H9 (cell line): ENCODE measurements at regions not wholly inside any gene's neighbourhood (a gene's known extent, or its start where the extent isn't known, plus 50 kb on each side); places are given as distances from the start of the nearest gene placed in this dataset.

Experiments
- DNase-seq: peaks from one replicate; pipeline ENCODE4 v3.0.0-alpha.2; 2017
- H2AFZ ChIP-seq: one replicate; pipeline ENCODE4 v1.6.1; 2013; ENCODE audit warnings: mild to moderate bottlenecking, low read length, control low read depth, moderate library complexity
- H2AK5ac ChIP-seq: 2 replicates; pipeline ENCODE4 v1.6.1; 2013; ENCODE audit warnings: low read length, control low read depth, mixed read lengths; ENCODE audit not compliant: insufficient read length
- H2BK120ac ChIP-seq: one replicate; pipeline ENCODE4 v1.6.1; 2013; ENCODE audit warnings: low read depth, mild to moderate bottlenecking, low read length, control low read depth, inconsistent platforms; ENCODE audit not compliant: poor library complexity, severe bottlenecking
- H2BK12ac ChIP-seq: 2 replicates; pipeline ENCODE4 v1.6.1; 2013; ENCODE audit warnings: low read length, control low read depth, mixed read lengths, low read depth; ENCODE audit not compliant: insufficient read length
- H2BK15ac ChIP-seq: 2 replicates; pipeline ENCODE4 v1.6.1; 2013; ENCODE audit warnings: low read depth, low read length, control low read depth
- H2BK20ac ChIP-seq: one replicate; pipeline ENCODE4 v1.6.1; 2013; ENCODE audit warnings: low read depth, mild to moderate bottlenecking, low read length, control low read depth, inconsistent platforms; ENCODE audit not compliant: poor library complexity, severe bottlenecking
- H2BK5ac ChIP-seq: 2 replicates; pipeline ENCODE4 v1.6.1; 2013; ENCODE audit warnings: low read length, control low read depth, mixed read lengths; ENCODE audit not compliant: insufficient read length
- H3K14ac ChIP-seq: 2 replicates; pipeline ENCODE4 v1.6.1; 2013; ENCODE audit warnings: low read length, control low read depth; ENCODE audit not compliant: insufficient read depth
- H3K18ac ChIP-seq: 2 replicates; pipeline ENCODE4 v1.6.1; 2013; ENCODE audit warnings: low read depth, mild to moderate bottlenecking, mixed read lengths, low read length, control low read depth; ENCODE audit not compliant: insufficient read length
- H3K23ac ChIP-seq: 2 replicates; pipeline ENCODE4 v1.6.1; 2013; ENCODE audit warnings: low read length, control low read depth, mixed read lengths, low read depth; ENCODE audit not compliant: insufficient read length
- H3K23me2 ChIP-seq: 2 replicates; pipeline ENCODE4 v1.6.1; 2013; ENCODE audit warnings: low read depth, mild to moderate bottlenecking, mixed read lengths, low read length, control low read depth; ENCODE audit not compliant: insufficient read length, poor library complexity, severe bottlenecking
- H3K27ac ChIP-seq: 2 replicates; pipeline ENCODE4 v1.5.1; 2013; ENCODE audit warnings: low read length, control low read depth, mixed read lengths, low read depth; ENCODE audit not compliant: insufficient read length
- H3K27me3 ChIP-seq: 2 replicates; pipeline ENCODE4 v1.6.1; 2013; ENCODE audit warnings: low read length, control low read depth, inconsistent platforms; ENCODE audit not compliant: insufficient read depth
- H3K4ac ChIP-seq: 2 replicates; pipeline ENCODE4 v1.6.1; 2013; ENCODE audit warnings: low read depth, mild to moderate bottlenecking, control low read depth, inconsistent platforms, low read length, moderate library complexity
- H3K4me1 ChIP-seq: 2 replicates; pipeline ENCODE4 v1.6.1; 2013; ENCODE audit warnings: low read length, control low read depth, inconsistent platforms; ENCODE audit not compliant: insufficient read depth
- H3K4me2 ChIP-seq: 2 replicates; pipeline ENCODE4 v1.6.1; 2013; ENCODE audit warnings: low read length, control low read depth, mixed read lengths; ENCODE audit not compliant: insufficient read length, insufficient read depth
- H3K56ac ChIP-seq: 2 replicates; pipeline ENCODE4 v1.6.1; 2013; ENCODE audit warnings: low read depth, mild to moderate bottlenecking, mixed read lengths, low read length, control low read depth; ENCODE audit not compliant: insufficient read length
- H3K79me1 ChIP-seq: 2 replicates; pipeline ENCODE4 v1.6.1; 2013; ENCODE audit warnings: low read depth, mild to moderate bottlenecking, moderate library complexity, low read length, control low read depth, inconsistent platforms; ENCODE audit not compliant: insufficient read depth, poor library complexity, severe bottlenecking
- H3K79me2 ChIP-seq: 2 replicates; pipeline ENCODE4 v1.6.1; 2013; ENCODE audit warnings: low read length, control low read depth, inconsistent platforms; ENCODE audit not compliant: insufficient read depth
- H3K9ac ChIP-seq: 2 replicates; pipeline ENCODE4 v1.6.1; 2013; ENCODE audit warnings: low read length, control low read depth, mixed read lengths; ENCODE audit not compliant: insufficient read length; ENCODE audit errors: extremely low read depth
- H3K9me3 ChIP-seq: one replicate; pipeline ENCODE4 v1.6.1; 2013; ENCODE audit warnings: low read depth, low read length, inconsistent platforms; ENCODE audit not compliant: control insufficient read depth
- H3T11ph ChIP-seq: one replicate; pipeline ENCODE4 v1.6.1; 2013; ENCODE audit warnings: mild to moderate bottlenecking, low read length, control low read depth, inconsistent platforms
- H4K20me1 ChIP-seq: one replicate; pipeline ENCODE4 v1.6.1; 2013; ENCODE audit not compliant: control insufficient read depth, insufficient read length, insufficient read depth
- H4K5ac ChIP-seq: 2 replicates; pipeline ENCODE4 v1.6.1; 2013; ENCODE audit warnings: low read depth, mild to moderate bottlenecking, mixed read lengths, low read length, control low read depth; ENCODE audit not compliant: insufficient read length
- H4K8ac ChIP-seq: replicated peaks from 2 replicates; pipeline ENCODE4 v1.6.1; 2013; ENCODE audit warnings: low read length, control low read depth, mixed read lengths, low read depth; ENCODE audit not compliant: insufficient read length
- H4K91ac ChIP-seq: 2 replicates; pipeline ENCODE4 v1.6.1; 2013; ENCODE audit warnings: low read depth, mild to moderate bottlenecking, moderate library complexity, mixed read lengths, low read length, control low read depth; ENCODE audit not compliant: insufficient read length
- H3K27ac Mint-ChIP-seq, 3 experiments: 2 replicates in 2 of 3; 3 replicates in 1 of 3; pipeline ENCODE4 v1.8.0; 2020 to 2021; ENCODE audit warnings: mixed read lengths in 3 of 3, mild to moderate bottlenecking in 1 of 3, moderate library complexity in 1 of 3
- H3K27me3 Mint-ChIP-seq: 2 replicates; pipeline ENCODE4 v1.8.0; 2021; ENCODE audit warnings: low read depth, mild to moderate bottlenecking, moderate library complexity, mixed read lengths
- H3K36me3 Mint-ChIP-seq, 3 experiments: 2 replicates in 2 of 3; 3 replicates in 1 of 3; pipeline ENCODE4 v1.8.0; 2020 to 2021; ENCODE audit warnings: low read depth in 3 of 3, mixed read lengths in 3 of 3; ENCODE audit not compliant: insufficient read depth in 1 of 3
- H3K4me1 Mint-ChIP-seq, 2 experiments: 2 replicates each; pipeline ENCODE4 v1.8.0; 2020; ENCODE audit warnings: mixed read lengths in 2 of 2
- H3K4me3 Mint-ChIP-seq, 2 experiments: 2 replicates in 1 of 2; 3 replicates in 1 of 2; pipeline ENCODE4 v1.8.0; 2020 to 2021; ENCODE audit warnings: mild to moderate bottlenecking in 2 of 2, mixed read lengths in 2 of 2, moderate library complexity in 1 of 2
- H3K9me3 Mint-ChIP-seq, 2 experiments: 2 replicates in 1 of 2; 3 replicates in 1 of 2; pipeline ENCODE4 v1.8.0; 2020; ENCODE audit warnings: mild to moderate bottlenecking in 2 of 2, mixed read lengths in 2 of 2, moderate library complexity in 1 of 2
- CTCF ChIP-seq: fragments of 200-600 bp; sonication (generic); conservative IDR thresholded peaks from 3 replicates; pipeline ENCODE4 v1.8.0; 2021; ENCODE audit warnings: antibody characterized with exemption, mild to moderate bottlenecking
- WGBS: extraction: QIAGEN DNeasy Blood & Tissue Kit; methylation state at CpG from one replicate; pipeline ENCODE4 v1.1.7; 2013; ENCODE audit warnings: missing lambda C conversion rate, low lambda C conversion rate, mixed read lengths; ENCODE audit not compliant: insufficient read length; ENCODE audit errors: extremely low coverage; 5-methylcytosine and 5-hydroxymethylcytosine counted together

GRCh38 chr5:74471875-74472274, 168.7 kb downstream of the ENC1 start:
- H3K23me2 ChIP-seq: no peaks in the 10 kb centered on the region
- no peaks in the 10 kb centered on the region for H3K9me3 ChIP-seq
- no peak overlapping the region for H3K9ac ChIP-seq
- H3K27me3 Mint-ChIP-seq: no peaks in the 10 kb centered on the region; the same call in 1 of the 2 replicates
- no peak overlapping the region for H2BK12ac ChIP-seq
- H3K4me1 Mint-ChIP-seq: peaks cover 7 to 10% of the 10 kb centered on the region in 2 experiments
- no peaks in the 10 kb centered on the region for H3K36me3 Mint-ChIP-seq
- no peaks in the 10 kb centered on the region for H4K20me1 ChIP-seq
- no peak overlapping the region for H2BK20ac ChIP-seq
- no peak for DNase-seq
- WGBS: no CpG with 5 or more reads among the region's 2 CpGs
- H3K79me2 ChIP-seq: no peaks in the 10 kb centered on the region
- H3T11ph ChIP-seq: no peak overlapping the region
- no peak overlapping the region for H3K4ac ChIP-seq
- no peaks in the 10 kb centered on the region for H3K27me3 ChIP-seq
- H3K23ac ChIP-seq: no peak overlapping the region
- no peak overlapping the region for H4K91ac ChIP-seq
- no peak overlapping the region for H3K14ac ChIP-seq
- no peaks in the 10 kb centered on the region for H3K9me3 Mint-ChIP-seq
- no peak overlapping the region for H3K4me3 Mint-ChIP-seq
- H2AFZ ChIP-seq: no peak overlapping the region
- no peak overlapping the region for H3K27ac ChIP-seq
- no peak overlapping the region for H3K56ac ChIP-seq
- H3K4me1 ChIP-seq: peaks cover 7% of the 10 kb centered on the region; the same call in 1 of the 2 replicates
- H2AK5ac ChIP-seq: no peak overlapping the region
- H3K4me2 ChIP-seq: no peak overlapping the region
- no peak overlapping the region for H4K8ac ChIP-seq
- H2BK120ac ChIP-seq: no peak overlapping the region
- H3K27ac Mint-ChIP-seq: no peak overlapping the region
- H3K79me1 ChIP-seq: no peaks in the 10 kb centered on the region
- no peak overlapping the region for H4K5ac ChIP-seq
- no peak overlapping the region for H2BK15ac ChIP-seq
- H3K18ac ChIP-seq: no peak overlapping the region
- TF ChIP-seq CTCF: no peak
- H2BK5ac ChIP-seq: no peak overlapping the region
